Thoracic aorta (tissue), 2 donors: ENCODE measurements at regions not wholly inside any gene's neighbourhood (a gene's known extent, or its start where the extent isn't known, plus 50 kb on each side); places are given as distances from the start of the nearest gene placed in this dataset.

ENCODE experiments used
- ATAC-seq: fragments of 150-250 bp; one replicate; pipeline ENCODE4 v1.8.0; 2017; ENCODE audit warnings: low read depth; ENCODE audit not compliant: insufficient number of reproducible peaks, low FRiP score
- DNase-seq: peaks from one replicate; pipeline ENCODE4 v3.0.0-alpha.2; 2020; ENCODE audit warnings: low spot score
- H3K27ac ChIP-seq, 2 donors: fragments of 200-600 bp; sonication (generic); 1 replicate in 1 of 2; 2 replicates in 1 of 2; pipeline ENCODE4 v1.5.1; 2016; ENCODE audit warnings: mild to moderate bottlenecking in 2 of 2, moderate library complexity in 2 of 2
- H3K27me3 ChIP-seq: fragments of 200-600 bp; sonication (generic); replicated peaks from 2 replicates; pipeline ENCODE4 v1.6.0; 2016; ENCODE audit warnings: mild to moderate bottlenecking; ENCODE audit not compliant: insufficient read depth
- H3K36me3 ChIP-seq: fragments of 200-600 bp; sonication (generic); one replicate; pipeline ENCODE4 v1.5.1; 2016
- H3K4me1 ChIP-seq, 2 donors: fragments of 200-600 bp; sonication (generic); 1 replicate in 1 of 2; 2 replicates in 1 of 2; pipeline versions ENCODE4 v1.5.1 to v1.6.0; 2016; ENCODE audit warnings: low read depth in 2 of 2, mild to moderate bottlenecking in 1 of 2; ENCODE audit not compliant: control insufficient read depth in 1 of 2
- H3K4me3 ChIP-seq: fragments of 200-600 bp; sonication (generic); 2 replicates; pipeline ENCODE4 v1.5.1; 2016; ENCODE audit warnings: mild to moderate bottlenecking
- H3K9me3 ChIP-seq: fragments of 200-600 bp; sonication (generic); 2 replicates; pipeline ENCODE4 v1.5.1; 2016
- TF ChIP-seq, protein P1 (sequence below): fragments of 200-600 bp; sonication (generic); IDR thresholded peaks from one replicate; pipeline ENCODE4 v1.5.1; 2019; ENCODE audit warnings: antibody characterized with exemption

DNA sequence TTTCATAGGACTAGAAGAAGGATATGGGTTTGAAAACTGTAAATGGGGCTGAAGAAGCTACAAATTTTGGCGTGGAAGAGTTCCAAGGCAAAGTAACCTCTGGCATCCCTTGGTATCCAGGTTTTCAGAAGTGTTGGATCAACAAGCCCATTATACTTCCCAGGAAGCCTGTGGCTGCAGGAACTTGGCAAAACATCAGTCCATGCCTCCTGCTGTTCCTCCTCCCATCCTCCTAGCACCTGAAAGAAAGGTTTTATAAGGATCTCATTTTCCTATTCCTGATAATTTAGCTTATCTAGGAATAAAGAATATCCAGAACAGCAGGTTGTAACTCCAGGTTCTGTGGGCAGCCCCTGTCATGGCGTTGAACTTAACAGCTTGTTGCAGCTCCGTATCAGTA lies 72.5 kb upstream of the LPAR1 start:
- Histone ChIP-seq H3K4me1 (no peaks in the 10 kb centered on the region), H3K27ac (no peak overlapping the region), H3K27me3 (no peaks in the 10 kb centered on the region), H3K4me3 (no peak overlapping the region), H3K9me3 (no peaks in the 10 kb centered on the region), H3K36me3 (no peaks in the 10 kb centered on the region)
- ATAC-seq = no peak
- TF ChIP-seq, protein P1, sequence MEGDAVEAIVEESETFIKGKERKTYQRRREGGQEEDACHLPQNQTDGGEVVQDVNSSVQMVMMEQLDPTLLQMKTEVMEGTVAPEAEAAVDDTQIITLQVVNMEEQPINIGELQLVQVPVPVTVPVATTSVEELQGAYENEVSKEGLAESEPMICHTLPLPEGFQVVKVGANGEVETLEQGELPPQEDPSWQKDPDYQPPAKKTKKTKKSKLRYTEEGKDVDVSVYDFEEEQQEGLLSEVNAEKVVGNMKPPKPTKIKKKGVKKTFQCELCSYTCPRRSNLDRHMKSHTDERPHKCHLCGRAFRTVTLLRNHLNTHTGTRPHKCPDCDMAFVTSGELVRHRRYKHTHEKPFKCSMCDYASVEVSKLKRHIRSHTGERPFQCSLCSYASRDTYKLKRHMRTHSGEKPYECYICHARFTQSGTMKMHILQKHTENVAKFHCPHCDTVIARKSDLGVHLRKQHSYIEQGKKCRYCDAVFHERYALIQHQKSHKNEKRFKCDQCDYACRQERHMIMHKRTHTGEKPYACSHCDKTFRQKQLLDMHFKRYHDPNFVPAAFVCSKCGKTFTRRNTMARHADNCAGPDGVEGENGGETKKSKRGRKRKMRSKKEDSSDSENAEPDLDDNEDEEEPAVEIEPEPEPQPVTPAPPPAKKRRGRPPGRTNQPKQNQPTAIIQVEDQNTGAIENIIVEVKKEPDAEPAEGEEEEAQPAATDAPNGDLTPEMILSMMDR = no peak
- DNase-seq = no peak

DNA sequence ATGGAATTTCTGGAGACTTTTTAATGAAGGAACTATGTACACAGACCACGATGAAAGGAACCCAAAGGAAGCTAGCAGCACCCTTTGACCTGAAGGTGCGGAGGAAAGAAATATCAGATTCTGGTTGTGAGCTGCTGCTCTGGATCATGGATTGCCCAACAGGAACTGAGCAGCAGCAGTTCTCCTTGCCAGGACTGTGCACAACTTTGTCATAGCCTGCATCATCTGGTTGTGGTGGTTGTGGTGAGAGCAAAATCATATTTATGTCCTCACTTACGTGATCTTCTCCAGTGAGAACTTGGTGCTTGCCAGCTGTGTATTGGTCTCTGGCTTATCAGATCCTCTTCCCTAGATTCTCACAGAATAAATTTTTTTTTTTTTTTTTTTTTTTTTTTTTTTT lies 70.7 kb upstream of the LPAR1 start:
- TF ChIP-seq, protein P1 = no peak
- DNase-seq (no peak), ATAC-seq (no peak)
- no peak overlapping the region for H3K4me3 ChIP-seq
- no peak overlapping the region for H3K27ac ChIP-seq
- H3K36me3 ChIP-seq = no peaks in the 10 kb centered on the region
- H3K9me3 ChIP-seq = no peaks in the 10 kb centered on the region
- no peaks in the 10 kb centered on the region for H3K27me3 ChIP-seq
- no peaks in the 10 kb centered on the region for H3K4me1 ChIP-seq

DNA sequence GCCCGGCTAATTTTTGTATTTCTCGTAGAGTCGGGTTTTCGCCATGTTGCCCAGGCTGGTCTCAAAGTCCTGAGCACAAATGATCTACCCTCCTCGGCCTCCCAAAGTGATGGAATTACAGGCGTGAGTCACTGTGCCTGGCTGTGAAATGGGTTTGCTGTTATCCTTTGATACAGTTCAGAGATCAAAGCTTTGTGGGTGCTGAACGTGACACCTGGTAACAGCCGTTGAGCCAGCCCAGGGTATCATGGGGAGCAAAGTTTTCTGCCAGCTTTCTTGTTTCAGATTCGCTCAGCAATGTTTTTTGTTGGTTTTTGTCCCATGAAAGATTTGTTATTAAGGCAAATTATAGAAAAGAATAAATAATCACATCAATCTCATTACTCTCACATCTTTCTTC lies 68.9 kb upstream of the LPAR1 start:
- DNase-seq (no peak), ATAC-seq (no peak)
- Histone ChIP-seq H3K9me3 (no peaks in the 10 kb centered on the region), H3K27ac (no peak overlapping the region), H3K4me1 (no peaks in the 10 kb centered on the region), H3K27me3 (no peaks in the 10 kb centered on the region), H3K36me3 (no peaks in the 10 kb centered on the region), H3K4me3 (no peak overlapping the region)
- TF ChIP-seq, protein P1 = no peak

DNA sequence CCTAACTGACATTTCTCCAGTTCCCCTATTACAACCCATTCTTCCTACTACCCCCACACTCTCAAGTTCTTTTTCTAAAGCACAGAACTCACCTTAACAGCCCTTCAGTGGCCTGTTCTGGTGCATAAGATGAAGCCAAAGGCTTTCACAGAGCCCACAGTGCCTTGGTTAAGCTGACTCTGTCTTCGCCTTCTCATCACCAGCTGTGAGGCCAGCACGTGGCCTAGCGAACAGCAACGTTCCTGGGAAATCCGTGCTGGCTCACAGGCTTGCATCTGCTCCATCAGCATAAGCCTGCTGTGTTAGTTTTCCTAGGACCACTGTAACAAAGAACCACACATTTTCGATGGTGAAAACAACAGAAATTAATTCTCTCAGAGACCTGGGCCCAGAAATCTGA lies 67.9 kb upstream of the LPAR1 start:
- Histone ChIP-seq H3K36me3 (no peaks in the 10 kb centered on the region), H3K27me3 (no peaks in the 10 kb centered on the region), H3K9me3 (no peaks in the 10 kb centered on the region), H3K27ac (no peak overlapping the region), H3K4me3 (no peak overlapping the region), H3K4me1 (no peaks in the 10 kb centered on the region)
- no peak for DNase-seq
- TF ChIP-seq, protein P1 = no peak
- no peak for ATAC-seq

DNA sequence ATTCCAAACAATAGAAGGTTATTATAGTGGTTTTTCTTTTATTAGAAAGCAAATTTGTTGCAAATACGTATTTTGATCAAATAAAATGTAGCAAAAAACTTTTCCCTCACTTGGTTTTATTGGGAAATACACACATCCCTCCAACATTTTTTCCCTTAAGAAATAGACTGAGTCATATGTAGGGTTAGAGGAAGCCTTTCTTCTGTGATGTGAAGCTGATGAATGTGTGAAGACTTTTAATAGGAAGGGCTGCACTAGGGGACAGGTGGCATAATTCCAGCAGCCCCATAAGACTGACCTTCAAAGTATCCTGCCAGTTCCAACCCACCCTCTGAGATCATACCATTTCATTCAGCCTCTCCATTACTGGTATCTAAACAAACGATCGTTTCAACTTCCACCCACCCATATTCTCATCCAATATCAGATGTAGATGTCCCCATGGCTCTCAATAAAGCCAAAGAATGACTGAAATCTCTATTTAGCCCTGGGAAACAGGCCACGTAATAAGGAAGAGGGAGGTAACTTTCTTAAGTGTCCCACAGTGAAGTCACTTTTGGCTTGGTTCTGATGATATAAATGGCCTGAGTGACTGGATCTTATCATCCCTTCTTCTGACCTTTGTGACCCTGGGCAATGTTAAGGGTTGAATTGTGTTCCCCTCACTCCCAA lies 64.7 kb upstream of the LPAR1 start:
- Histone ChIP-seq H3K9me3 (no peaks in the 10 kb centered on the region), H3K36me3 (no peaks in the 10 kb centered on the region), H3K4me1 (no peaks in the 10 kb centered on the region), H3K27me3 (no peaks in the 10 kb centered on the region), H3K4me3 (no peak overlapping the region), H3K27ac (no peak overlapping the region)
- no peak for DNase-seq
- TF ChIP-seq, protein P1 = no peak
- ATAC-seq = no peak
